Endothelial cell (in vitro differentiated cells): ENCODE measurements at regions not wholly inside any gene's neighbourhood (a gene's known extent, or its start where the extent isn't known, plus 50 kb on each side); places are given as distances from the start of the nearest gene placed in this dataset.

Source experiments
- DNase-seq: peaks from one replicate; pipeline ENCODE4 v3.0.0; 2021; ENCODE audit warnings: low spot score
- H3K27ac Mint-ChIP-seq: one replicate; pipeline ENCODE4 v1.8.0; 2021; ENCODE audit warnings: mixed read lengths, inconsistent platforms; ENCODE audit not compliant: unreplicated experiment
- H3K27me3 Mint-ChIP-seq: one replicate; pipeline ENCODE4 v1.8.0; 2021; ENCODE audit warnings: mild to moderate bottlenecking, moderate library complexity, mixed read lengths, inconsistent platforms; ENCODE audit not compliant: unreplicated experiment
- H3K36me3 Mint-ChIP-seq: one replicate; pipeline ENCODE4 v1.8.0; 2021; ENCODE audit warnings: mild to moderate bottlenecking, low read depth, mixed read lengths, inconsistent platforms; ENCODE audit not compliant: unreplicated experiment
- H3K4me1 Mint-ChIP-seq: one replicate; pipeline ENCODE4 v1.8.0; 2021; ENCODE audit warnings: mild to moderate bottlenecking, mixed read lengths, inconsistent platforms; ENCODE audit not compliant: unreplicated experiment
- H3K4me3 Mint-ChIP-seq: one replicate; pipeline ENCODE4 v1.8.0; 2021; ENCODE audit warnings: mild to moderate bottlenecking, mixed read lengths, inconsistent platforms; ENCODE audit not compliant: unreplicated experiment
- H3K9me3 Mint-ChIP-seq: one replicate; pipeline ENCODE4 v1.8.0; 2021; ENCODE audit warnings: mixed read lengths, inconsistent platforms; ENCODE audit not compliant: unreplicated experiment
- CTCF ChIP-seq: fragments of 200-600 bp; sonication (generic); IDR thresholded peaks from one replicate; pipeline ENCODE4 v1.5.0; 2021; ENCODE audit warnings: antibody characterized with exemption; ENCODE audit not compliant: unreplicated experiment

DNA sequence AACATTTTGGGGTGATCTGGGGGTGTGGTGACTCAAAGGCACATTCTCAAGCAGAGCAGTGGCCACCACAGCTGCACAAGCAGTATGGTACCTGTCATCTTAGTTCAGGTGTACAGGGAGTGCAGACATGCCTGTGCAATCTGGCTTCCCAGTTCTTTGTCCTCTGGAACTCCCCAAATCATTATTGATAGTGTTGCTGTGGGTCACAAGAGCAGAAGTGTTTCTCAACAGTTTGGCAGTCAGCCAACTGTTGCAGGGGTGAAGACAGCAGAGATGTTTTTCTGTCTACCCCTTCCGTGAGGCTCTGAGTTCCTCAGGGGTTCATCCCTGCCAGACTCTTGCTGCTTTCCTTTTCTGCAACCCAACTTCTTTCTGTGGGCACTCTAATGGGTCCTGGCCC is 206.5 kb upstream of the ZSWIM2 start:
- H3K4me1 Mint-ChIP-seq = peaks cover 3% of the 10 kb centered on the region
- H3K36me3 Mint-ChIP-seq = no peaks in the 10 kb centered on the region
- no peak for TF ChIP-seq CTCF
- DNase-seq = no peak
- H3K27ac Mint-ChIP-seq = no peak overlapping the region
- H3K9me3 Mint-ChIP-seq = no peaks in the 10 kb centered on the region
- no peak overlapping the region for H3K4me3 Mint-ChIP-seq
- no peaks in the 10 kb centered on the region for H3K27me3 Mint-ChIP-seq

GRCh38 chr2:187054501-187055319 is 205.7 kb upstream of the ZSWIM2 start:
- no peak overlapping the region for H3K4me3 Mint-ChIP-seq
- peak; percentile 6 for DNase-seq
- no peaks in the 10 kb centered on the region for H3K9me3 Mint-ChIP-seq
- peak; percentile 19 for TF ChIP-seq CTCF
- H3K4me1 Mint-ChIP-seq = peaks cover 3% of the 10 kb centered on the region
- no peaks in the 10 kb centered on the region for H3K36me3 Mint-ChIP-seq
- no peaks in the 10 kb centered on the region for H3K27me3 Mint-ChIP-seq
- H3K27ac Mint-ChIP-seq = peak overlapping the region; percentile 22

DNA sequence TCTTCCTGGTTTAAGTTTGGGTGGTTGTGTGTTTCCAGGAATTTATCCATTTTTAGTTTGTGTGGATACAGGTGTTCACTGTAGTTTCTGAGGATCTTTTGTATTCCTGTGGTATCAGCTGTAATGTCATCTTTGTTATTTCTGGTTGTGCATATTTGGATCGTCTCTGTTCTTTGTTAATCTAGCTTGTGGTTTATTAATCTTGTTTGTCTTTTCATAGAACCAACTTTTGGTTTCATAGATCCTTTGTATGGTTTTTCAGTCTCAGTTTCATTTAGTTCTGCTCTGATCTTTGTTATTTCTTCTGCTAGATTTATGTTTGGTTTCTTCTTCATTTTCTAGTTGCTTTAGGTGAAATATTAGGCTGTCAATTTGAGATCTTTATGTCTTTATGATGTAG is 202.4 kb upstream of the ZSWIM2 start:
- H3K4me1 Mint-ChIP-seq = peaks cover 3% of the 10 kb centered on the region
- no peak overlapping the region for H3K27ac Mint-ChIP-seq
- TF ChIP-seq CTCF = no peak
- no peaks in the 10 kb centered on the region for H3K36me3 Mint-ChIP-seq
- H3K9me3 Mint-ChIP-seq = no peaks in the 10 kb centered on the region
- no peak overlapping the region for H3K4me3 Mint-ChIP-seq
- no peak for DNase-seq
- no peaks in the 10 kb centered on the region for H3K27me3 Mint-ChIP-seq

- Mint-ChIP-seq H3K4me3 (no peak overlapping the region), H3K9me3 (no peaks in the 10 kb centered on the region), H3K27me3 (no peaks in the 10 kb centered on the region), H3K4me1 (peaks cover 3% of the 10 kb centered on the region), H3K27ac (no peak overlapping the region), H3K36me3 (no peaks in the 10 kb centered on the region)
- DNase-seq = no peak
- no peak for TF ChIP-seq CTCF
These were observed 201.5 kb upstream of the ZSWIM2 start for GRCh38 chr2:187050409-187050998.

GRCh38 chr2:187037310-187037709 is 188.3 kb upstream of the ZSWIM2 start:
- no peak for DNase-seq
- no peak overlapping the region for H3K4me3 Mint-ChIP-seq
- no peak for TF ChIP-seq CTCF
- H3K36me3 Mint-ChIP-seq = no peaks in the 10 kb centered on the region
- H3K27ac Mint-ChIP-seq = no peak overlapping the region
- H3K9me3 Mint-ChIP-seq = no peaks in the 10 kb centered on the region
- no peaks in the 10 kb centered on the region for H3K4me1 Mint-ChIP-seq
- H3K27me3 Mint-ChIP-seq = no peaks in the 10 kb centered on the region
